WTC11 (cell line): ENCODE measurements at regions not wholly inside any gene's neighbourhood (a gene's known extent, or its start where the extent isn't known, plus 50 kb on each side); places are given as distances from the start of the nearest gene placed in this dataset.

Source experiments
- ATAC-seq: fragments of 200-7000 bp; cut with Tn5 transposase; 2 replicates; pipeline ENCODE4 v1.10.0; 2021; ENCODE audit warnings: mild to moderate bottlenecking, moderate library complexity
- CTCF ChIA-PET: fragments of 300-600 bp; sonication (Branson Sonifier 250); formaldehyde crosslinking; loops from one replicate; lab custom pipeline; 2021; ENCODE audit warnings: antibody characterized with exemption; lab: Charles Lee
- POLR2A ChIA-PET: fragments of 350-600 bp; sonication (Branson Sonifier 250); formaldehyde crosslinking; loops from one replicate; lab custom pipeline; 2021; ENCODE audit warnings: antibody characterized with exemption; lab: Charles Lee
- DNase-seq: peaks from one replicate; pipeline ENCODE4 v3.0.0; 2021; ENCODE audit warnings: low spot score
- H3K27ac Mint-ChIP-seq: 2 replicates; pipeline ENCODE4 v1.8.0; 2021; ENCODE audit warnings: mixed read lengths
- H3K27me3 Mint-ChIP-seq: 2 replicates; pipeline ENCODE4 v1.8.0; 2021; ENCODE audit warnings: low read depth, mild to moderate bottlenecking, moderate library complexity, mixed read lengths
- H3K36me3 Mint-ChIP-seq: 2 replicates; pipeline ENCODE4 v1.8.0; 2021; ENCODE audit warnings: mixed read lengths
- H3K4me1 Mint-ChIP-seq: 2 replicates; pipeline ENCODE4 v1.8.0; 2022; ENCODE audit warnings: mixed read lengths
- H3K4me3 Mint-ChIP-seq: 2 replicates; pipeline ENCODE4 v1.8.0; 2021; ENCODE audit warnings: mild to moderate bottlenecking, moderate library complexity, mixed read lengths
- H3K9me3 Mint-ChIP-seq: 2 replicates; pipeline ENCODE4 v1.8.0; 2021; ENCODE audit warnings: mixed read lengths
- ATF1 ChIP-seq: sonication (generic); formaldehyde crosslinking; IDR thresholded peaks from 2 replicates; pipeline ENCODE4 v1.8.1; 2023; ENCODE audit warnings: mild to moderate bottlenecking, moderate library complexity, missing genetic modification reagents
- ATF2 ChIP-seq: sonication (generic); formaldehyde crosslinking; IDR thresholded peaks from 2 replicates; pipeline ENCODE4 v1.8.1; 2022; ENCODE audit warnings: low read depth, missing genetic modification reagents, borderline replicate concordance
- FOXJ3 ChIP-seq: sonication (generic); formaldehyde crosslinking; IDR thresholded peaks from 2 replicates; pipeline ENCODE4 v1.9.0; 2021; ENCODE audit warnings: missing genetic modification reagents, mild to moderate bottlenecking, borderline replicate concordance
- FOXK1 ChIP-seq: sonication (generic); formaldehyde crosslinking; IDR thresholded peaks from 2 replicates; pipeline ENCODE4 v1.8.0; 2022; ENCODE audit warnings: mild to moderate bottlenecking, moderate library complexity, missing genetic modification reagents
- GTF2I ChIP-seq: fragments of 250-450 bp; sonication (Bioruptor Pico); conservative IDR thresholded peaks from 2 replicates; pipeline ENCODE4 v1.4.0; 2021; ENCODE audit warnings: mild to moderate bottlenecking
- KAT7 ChIP-seq: sonication (generic); formaldehyde crosslinking; IDR thresholded peaks from 2 replicates; pipeline ENCODE4 v1.8.1; 2023; ENCODE audit warnings: missing genetic modification reagents, mild to moderate bottlenecking, borderline replicate concordance
- NFATC4 ChIP-seq: fragments of 250-450 bp; sonication (Bioruptor Pico); IDR thresholded peaks from 2 replicates; pipeline ENCODE4 v1.9.0; 2021; ENCODE audit warnings: mild to moderate bottlenecking
- NFE2L1 ChIP-seq: sonication (generic); formaldehyde crosslinking; IDR thresholded peaks from 2 replicates; pipeline ENCODE4 v1.8.1; 2023; ENCODE audit warnings: missing genetic modification reagents
- NR1H2 ChIP-seq: sonication (generic); formaldehyde crosslinking; IDR thresholded peaks from 2 replicates; pipeline ENCODE4 v1.9.0; 2021; ENCODE audit warnings: mild to moderate bottlenecking, moderate library complexity, missing genetic modification reagents
- NR2C2 ChIP-seq: sonication (generic); formaldehyde crosslinking; IDR thresholded peaks from 2 replicates; pipeline ENCODE4 v1.8.0; 2022; ENCODE audit warnings: mild to moderate bottlenecking, missing genetic modification reagents
- PRRX2 ChIP-seq: fragments of 250-450 bp; sonication (Bioruptor Pico); IDR thresholded peaks from 2 replicates; pipeline ENCODE4 v1.8.0; 2021; ENCODE audit warnings: mild to moderate bottlenecking
- SMAD3 ChIP-seq: sonication (generic); formaldehyde crosslinking; IDR thresholded peaks from 2 replicates; pipeline ENCODE4 v1.8.0; 2022; ENCODE audit warnings: missing genetic modification reagents, mild to moderate bottlenecking, borderline replicate concordance
- STAT6 ChIP-seq: sonication (generic); formaldehyde crosslinking; conservative IDR thresholded peaks from 2 replicates; pipeline ENCODE4 v1.8.1; 2023; ENCODE audit warnings: mild to moderate bottlenecking, low read depth, missing genetic modification reagents, moderate library complexity
- TCF7 ChIP-seq: sonication (generic); formaldehyde crosslinking; IDR thresholded peaks from 2 replicates; pipeline ENCODE4 v1.8.0; 2022; ENCODE audit warnings: mild to moderate bottlenecking, low read depth, missing genetic modification reagents, moderate library complexity
- TP53 ChIP-seq: sonication (generic); formaldehyde crosslinking; IDR thresholded peaks from 2 replicates; pipeline ENCODE4 v1.8.1; 2023; ENCODE audit warnings: mild to moderate bottlenecking, missing genetic modification reagents
- ZNF121 ChIP-seq: sonication (generic); formaldehyde crosslinking; IDR thresholded peaks from 2 replicates; pipeline ENCODE4 v1.8.0; 2023; ENCODE audit warnings: missing genetic modification reagents
- ZNF232 ChIP-seq: sonication (generic); formaldehyde crosslinking; IDR thresholded peaks from 2 replicates; pipeline ENCODE4 v1.8.0; 2022; ENCODE audit warnings: mild to moderate bottlenecking, missing genetic modification reagents
- ZNF263 ChIP-seq: sonication (generic); formaldehyde crosslinking; IDR thresholded peaks from 2 replicates; pipeline ENCODE4 v1.8.1; 2022; ENCODE audit warnings: low read depth, mild to moderate bottlenecking, moderate library complexity, missing genetic modification reagents
- ZNF423 ChIP-seq: fragments of 250-450 bp; sonication (Bioruptor Pico); IDR thresholded peaks from 2 replicates; pipeline ENCODE4 v2.1.2; 2022; ENCODE audit warnings: mild to moderate bottlenecking, moderate library complexity
- ZNF532 ChIP-seq: fragments of 250-450 bp; sonication (Bioruptor Pico); IDR thresholded peaks from 2 replicates; pipeline ENCODE4 v1.9.0; 2021; ENCODE audit warnings: mild to moderate bottlenecking, borderline replicate concordance

- TF ChIP-seq ZNF232 (CRISPR knock-in tag) (no peak), FOXK1 (CRISPR knock-in tag) (no peak), NR2C2 (no peak), KAT7 (CRISPR knock-in tag) (no peak), NR1H2 (CRISPR knock-in tag) (no peak), GTF2I (no peak), ATF1 (CRISPR knock-in tag) (no peak)
These were observed 1395.1 kb downstream of the LRFN5 start (continued) for GRCh38 chr14:43001731-43002130.

- ChIA-PET CTCF (no interaction called here), POLR2A (no interaction called here)
- Mint-ChIP-seq H3K27me3 (no peaks in the 10 kb centered on the region), H3K27ac (no peak overlapping the region), H3K36me3 (no peaks in the 10 kb centered on the region), H3K4me1 (no peaks in the 10 kb centered on the region), H3K9me3 (peaks cover 4% of the 10 kb centered on the region), H3K4me3 (no peak overlapping the region)
- no peak for ATAC-seq
- TF ChIP-seq ATF2 (no peak), NFATC4 (no peak), TCF7 (no peak), PRRX2 (no peak)
- DNase-seq = no peak
These were observed 1387.5 kb downstream of the LRFN5 start for GRCh38 chr14:42994051-42994736.

GRCh38 chr14:42992930-42993329 is 1386.3 kb downstream of the LRFN5 start:
- TF ChIP-seq SMAD3 (CRISPR knock-in tag) (no peak), TP53 (no peak), ZNF121 (CRISPR knock-in tag) (no peak), NFE2L1 (CRISPR knock-in tag) (no peak), ATF1 (CRISPR knock-in tag) (no peak), ZNF423 (CRISPR knock-in tag) (no peak), STAT6 (CRISPR knock-in tag) (no peak), FOXJ3 (CRISPR knock-in tag) (no peak), ZNF532 (CRISPR knock-in tag) (no peak), TCF7 (no peak), ZNF263 (CRISPR knock-in tag) (no peak)
- no peak for DNase-seq
- POLR2A ChIA-PET = no interaction called here
- ATAC-seq = no peak
- 0 out of 2 replicates have a peak, but pooled peaks cover 3% of the 10 kb centered on the region for H3K36me3 Mint-ChIP-seq
- H3K27me3 Mint-ChIP-seq = no peaks in the 10 kb centered on the region
- CTCF ChIA-PET = no interaction called here
- H3K4me3 Mint-ChIP-seq = no peak overlapping the region
- peaks cover 14% of the 10 kb centered on the region for H3K9me3 Mint-ChIP-seq
- no peak overlapping the region for H3K27ac Mint-ChIP-seq
- no peaks in the 10 kb centered on the region for H3K4me1 Mint-ChIP-seq
